ENCODE measurements at regions not wholly inside any gene's neighbourhood (a gene's known extent, or its start where the extent isn't known, plus 50 kb on each side); places are given as distances from the start of the nearest gene placed in this dataset.

GRCh38 chr5:51072937-51073336, 310.3 kb upstream of the ISL1 start:
- Histone ChIP-seq H3K4me1 (ENCODE audit: insufficient read depth, low read length, severe bottlenecking) (no peaks in the 10 kb centered on the region), H3K4me2 (ENCODE audit: low read length) (no peak overlapping the region), H2AFZ (ENCODE audit: low read length) (no peak overlapping the region), H3K79me2 (ENCODE audit: insufficient read depth, low read length) (no peaks in the 10 kb centered on the region), H3K27ac (ENCODE audit: low read depth, low read length, poor library complexity, severe bottlenecking) (no peak overlapping the region), H4K20me1 (ENCODE audit: insufficient read depth, low read length) (no peaks in the 10 kb centered on the region), H3K36me3 (ENCODE audit: insufficient read depth, low read length) (no peaks in the 10 kb centered on the region), H3K9me3 (ENCODE audit: low read length) (no peaks in the 10 kb centered on the region), H3K27me3 (ENCODE audit: insufficient read depth, low read length) (no peaks in the 10 kb centered on the region), H3K9me2 (ENCODE audit: low read depth, low read length) (no peaks in the 10 kb centered on the region), H3K9ac (ENCODE audit: low read length) (no peak overlapping the region), H3F3A (ENCODE audit: insufficient read depth, low read length) (no peaks in the 10 kb centered on the region), H3K4me3 (ENCODE audit: low read depth, low read length, poor library complexity, severe bottlenecking) (no peak overlapping the region)
- TF ChIP-seq EZH2 (IDR thresholded peaks at IDR 0.05; ENCODE audit: borderline replicate concordance, low read length) = no peak
- TF ChIP-seq, protein P1, sequence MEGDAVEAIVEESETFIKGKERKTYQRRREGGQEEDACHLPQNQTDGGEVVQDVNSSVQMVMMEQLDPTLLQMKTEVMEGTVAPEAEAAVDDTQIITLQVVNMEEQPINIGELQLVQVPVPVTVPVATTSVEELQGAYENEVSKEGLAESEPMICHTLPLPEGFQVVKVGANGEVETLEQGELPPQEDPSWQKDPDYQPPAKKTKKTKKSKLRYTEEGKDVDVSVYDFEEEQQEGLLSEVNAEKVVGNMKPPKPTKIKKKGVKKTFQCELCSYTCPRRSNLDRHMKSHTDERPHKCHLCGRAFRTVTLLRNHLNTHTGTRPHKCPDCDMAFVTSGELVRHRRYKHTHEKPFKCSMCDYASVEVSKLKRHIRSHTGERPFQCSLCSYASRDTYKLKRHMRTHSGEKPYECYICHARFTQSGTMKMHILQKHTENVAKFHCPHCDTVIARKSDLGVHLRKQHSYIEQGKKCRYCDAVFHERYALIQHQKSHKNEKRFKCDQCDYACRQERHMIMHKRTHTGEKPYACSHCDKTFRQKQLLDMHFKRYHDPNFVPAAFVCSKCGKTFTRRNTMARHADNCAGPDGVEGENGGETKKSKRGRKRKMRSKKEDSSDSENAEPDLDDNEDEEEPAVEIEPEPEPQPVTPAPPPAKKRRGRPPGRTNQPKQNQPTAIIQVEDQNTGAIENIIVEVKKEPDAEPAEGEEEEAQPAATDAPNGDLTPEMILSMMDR (IDR thresholded peaks at IDR 0.05; ENCODE audit: low read length) = no peak

GRCh38 chr5:51082741-51083140, 300.5 kb upstream of the ISL1 start:
- no peak overlapping the region for H3K4me2 ChIP-seq (ENCODE audit: low read length)
- H3K9me3 ChIP-seq (ENCODE audit: low read length) = no peaks in the 10 kb centered on the region
- no peaks in the 10 kb centered on the region for H4K20me1 ChIP-seq (ENCODE audit: insufficient read depth, low read length)
- no peak overlapping the region for H3K4me3 ChIP-seq (ENCODE audit: low read depth, low read length, poor library complexity, severe bottlenecking)
- no peak overlapping the region for H3K9ac ChIP-seq (ENCODE audit: low read length)
- no peaks in the 10 kb centered on the region for H3K36me3 ChIP-seq (ENCODE audit: insufficient read depth, low read length)
- H3K4me1 ChIP-seq (ENCODE audit: insufficient read depth, low read length, severe bottlenecking) = no peaks in the 10 kb centered on the region
- H3K9me2 ChIP-seq (ENCODE audit: low read depth, low read length) = no peaks in the 10 kb centered on the region
- TF ChIP-seq, protein P1 (IDR thresholded peaks at IDR 0.05; ENCODE audit: low read length) = no peak
- TF ChIP-seq EZH2 (IDR thresholded peaks at IDR 0.05; ENCODE audit: borderline replicate concordance, low read length) = no peak
- no peaks in the 10 kb centered on the region for H3K79me2 ChIP-seq (ENCODE audit: insufficient read depth, low read length)
- H3K27ac ChIP-seq (ENCODE audit: low read depth, low read length, poor library complexity, severe bottlenecking) = no peak overlapping the region
- no peaks in the 10 kb centered on the region for H3F3A ChIP-seq (ENCODE audit: insufficient read depth, low read length)
- no peaks in the 10 kb centered on the region for H3K27me3 ChIP-seq (ENCODE audit: insufficient read depth, low read length)
- H2AFZ ChIP-seq (ENCODE audit: low read length) = no peak overlapping the region

DNA sequence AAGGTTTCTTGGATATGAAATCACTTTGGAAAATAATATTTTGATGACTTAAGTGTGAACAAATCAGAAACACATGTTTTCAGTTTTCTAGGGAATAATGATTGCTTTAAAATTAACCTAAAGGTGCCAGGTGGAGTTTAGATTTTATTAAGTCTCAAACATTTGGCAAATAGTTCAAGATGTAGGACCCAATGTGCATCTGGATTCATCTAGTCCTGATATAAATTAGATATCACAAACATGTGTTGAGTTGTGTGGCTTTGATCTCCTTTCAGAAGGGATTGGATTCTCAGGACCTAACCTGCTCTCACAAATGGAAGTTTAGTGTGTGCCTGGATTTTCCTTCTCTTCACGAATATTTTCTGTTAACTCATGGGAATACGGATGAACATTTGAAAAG, 291.4 kb upstream of the ISL1 start:
- Histone ChIP-seq H3K9me2 (ENCODE audit: low read depth, low read length) (no peaks in the 10 kb centered on the region), H3K4me1 (ENCODE audit: insufficient read depth, low read length, severe bottlenecking) (no peaks in the 10 kb centered on the region), H3F3A (ENCODE audit: insufficient read depth, low read length) (no peaks in the 10 kb centered on the region), H3K27ac (ENCODE audit: low read depth, low read length, poor library complexity, severe bottlenecking) (no peak overlapping the region), H4K20me1 (ENCODE audit: insufficient read depth, low read length) (no peaks in the 10 kb centered on the region), H3K36me3 (ENCODE audit: insufficient read depth, low read length) (no peaks in the 10 kb centered on the region), H3K79me2 (ENCODE audit: insufficient read depth, low read length) (no peaks in the 10 kb centered on the region), H3K27me3 (ENCODE audit: insufficient read depth, low read length) (no peaks in the 10 kb centered on the region), H2AFZ (ENCODE audit: low read length) (no peak overlapping the region), H3K4me3 (ENCODE audit: low read depth, low read length, poor library complexity, severe bottlenecking) (no peak overlapping the region), H3K4me2 (ENCODE audit: low read length) (no peak overlapping the region), H3K9ac (ENCODE audit: low read length) (no peak overlapping the region), H3K9me3 (ENCODE audit: low read length) (no peaks in the 10 kb centered on the region)
- TF ChIP-seq, protein P1 (IDR thresholded peaks at IDR 0.05; ENCODE audit: low read length) = no peak
- no peak for TF ChIP-seq EZH2 (IDR thresholded peaks at IDR 0.05; ENCODE audit: borderline replicate concordance, low read length)
